ENCODE measurements at regions not wholly inside any gene's neighbourhood (a gene's known extent, or its start where the extent isn't known, plus 50 kb on each side); places are given as distances from the start of the nearest gene placed in this dataset.
"Not testable (repeated sequence)": the region's sequence is repeated elsewhere in the genome, so short reads cannot be mapped to it uniquely, and the experiment has no call there.

GRCh38 chr7:17083392-17084165 lies 201.8 kb upstream of the AGR3 start:
- DNase-seq (ENCODE audit: low spot score), result no peak
- no peak for ATAC-seq

- no peak for DNase-seq (ENCODE audit: low spot score)
- ATAC-seq, result no peak
These were observed 202.3 kb upstream of the AGR3 start for GRCh38 chr7:17084166-17084475.

GRCh38 chr7:17085186-17085585 lies 203.4 kb upstream of the AGR3 start:
- DNase-seq (ENCODE audit: low spot score), result no peak
- no peak for ATAC-seq

GRCh38 chr7:17086403-17086802 lies 204.6 kb upstream of the AGR3 start:
- ATAC-seq, result peak; percentile 89
- no peak for DNase-seq (ENCODE audit: low spot score)

- ATAC-seq (no peak), DNase-seq (ENCODE audit: low spot score) (no peak)
These were observed 207.7 kb upstream of the AHR start for GRCh38 chr7:17090751-17091150.

GRCh38 chr7:17093461-17093860 lies 205.0 kb upstream of the AHR start:
- ATAC-seq, result no peak
- no peak for DNase-seq (ENCODE audit: low spot score)

GRCh38 chr7:17094963-17095574 lies 203.4 kb upstream of the AHR start:
- no peak for DNase-seq (ENCODE audit: low spot score)
- ATAC-seq, result no peak

- no peak for DNase-seq (ENCODE audit: low spot score)
- no peak for ATAC-seq
These were observed 202.5 kb upstream of the AHR start for GRCh38 chr7:17095931-17096330.

- ATAC-seq (no peak), DNase-seq (ENCODE audit: low spot score) (no peak)
These were observed 200.7 kb upstream of the AHR start for GRCh38 chr7:17097668-17098297.

- ATAC-seq (peak; percentile 9), DNase-seq (ENCODE audit: low spot score) (no peak)
These were observed 199.9 kb upstream of the AHR start for GRCh38 chr7:17098515-17098914.

GRCh38 chr7:17099083-17099973 lies 199.1 kb upstream of the AHR start:
- DNase-seq (ENCODE audit: low spot score) (peak; percentile 82), ATAC-seq (peak; percentile 93)

- ATAC-seq, result peak; percentile 32
These were observed 198.4 kb upstream of the AHR start for GRCh38 chr7:17099974-17100509.

GRCh38 chr7:17101207-17101696 lies 197.2 kb upstream of the AHR start:
- DNase-seq (ENCODE audit: low spot score), result no peak
- no peak for ATAC-seq

More at GRCh38 chr7:17099974-17100509, 198.4 kb upstream of the AHR start:
- DNase-seq (ENCODE audit: low spot score), result not testable (repeated sequence)

GRCh38 chr7:17103170-17103569 lies 195.3 kb upstream of the AHR start:
- DNase-seq (ENCODE audit: low spot score), result no peak

GRCh38 chr7:17103984-17104383 lies 194.5 kb upstream of the AHR start:
- DNase-seq (ENCODE audit: low spot score) (no peak), ATAC-seq (no peak)

More at GRCh38 chr7:17103170-17103569, 195.3 kb upstream of the AHR start:
- ATAC-seq, result no peak

- DNase-seq (ENCODE audit: low spot score) (no peak), ATAC-seq (no peak)
These were observed 194.0 kb upstream of the AHR start for GRCh38 chr7:17104419-17104818.

- no peak for DNase-seq (ENCODE audit: low spot score)
- no peak for ATAC-seq
These were observed 192.8 kb upstream of the AHR start for GRCh38 chr7:17105701-17106100.

GRCh38 chr7:17108049-17108584 lies 190.3 kb upstream of the AHR start:
- ATAC-seq (no peak), DNase-seq (ENCODE audit: low spot score) (no peak)

- ATAC-seq, result no peak
- no peak for DNase-seq (ENCODE audit: low spot score)
These were observed 189.4 kb upstream of the AHR start for GRCh38 chr7:17109020-17109419.

- not testable (repeated sequence) for DNase-seq (ENCODE audit: low spot score); ATAC-seq
These were observed 184.7 kb upstream of the AHR start for GRCh38 chr7:17113770-17114169.
